ENCODE measurements at regions not wholly inside any gene's neighbourhood (a gene's known extent, or its start where the extent isn't known, plus 50 kb on each side); places are given as distances from the start of the nearest gene placed in this dataset.

DNA sequence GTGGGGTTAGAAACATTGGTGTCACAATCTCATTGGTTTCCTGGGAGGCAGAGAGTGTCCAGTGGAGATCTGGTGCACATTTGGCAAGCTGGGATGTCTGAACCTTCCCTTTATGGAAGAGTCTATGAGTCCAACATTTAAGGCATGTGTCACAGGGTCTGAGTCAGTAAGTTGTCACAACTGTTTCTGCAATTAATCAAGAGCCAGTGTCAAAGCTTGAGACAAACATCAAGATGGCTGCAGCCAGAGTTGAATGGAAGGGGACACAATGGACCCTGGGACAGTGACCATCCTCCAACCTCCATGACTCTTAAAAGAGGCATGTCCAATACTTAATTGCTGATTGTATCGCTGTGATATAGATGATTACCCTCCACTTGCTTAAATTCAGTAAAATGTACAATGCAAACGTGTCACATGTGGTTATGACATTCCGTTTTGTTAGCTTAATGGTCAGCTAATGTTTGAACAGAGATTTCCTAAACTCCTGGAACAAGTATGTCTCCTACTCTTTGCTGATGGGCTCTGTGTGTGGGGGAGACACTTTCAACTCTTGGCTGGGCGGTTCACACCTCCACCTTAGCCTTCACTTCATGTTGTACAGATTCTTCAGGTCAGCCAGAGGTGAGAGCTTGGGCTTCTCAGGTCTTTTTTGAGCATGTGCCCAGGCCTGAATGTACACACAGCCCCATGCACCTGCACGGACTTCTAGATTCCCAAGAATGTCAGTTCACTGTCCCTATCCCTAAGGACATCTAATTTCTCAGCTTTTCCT lies 79.9 kb upstream of the PRR23E start:
- DNase-seq, result no peak

DNA sequence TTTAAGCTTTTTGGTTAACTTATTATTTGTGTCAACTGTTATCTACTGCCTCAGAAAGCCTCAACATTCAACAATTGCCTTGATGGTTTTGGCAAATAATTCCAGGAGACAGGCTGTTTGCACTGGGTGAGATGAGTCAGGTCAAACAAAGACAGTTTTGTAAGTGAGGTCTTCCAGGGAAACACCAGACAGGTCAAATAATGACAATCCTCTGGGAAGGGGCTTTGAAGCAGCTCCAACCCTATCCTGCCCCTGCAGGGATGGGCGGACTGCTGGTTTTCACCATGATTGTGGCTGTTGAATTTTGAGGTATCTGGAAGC lies 79.4 kb upstream of the PRR23E start:
- DNase-seq, result no peak

DNA sequence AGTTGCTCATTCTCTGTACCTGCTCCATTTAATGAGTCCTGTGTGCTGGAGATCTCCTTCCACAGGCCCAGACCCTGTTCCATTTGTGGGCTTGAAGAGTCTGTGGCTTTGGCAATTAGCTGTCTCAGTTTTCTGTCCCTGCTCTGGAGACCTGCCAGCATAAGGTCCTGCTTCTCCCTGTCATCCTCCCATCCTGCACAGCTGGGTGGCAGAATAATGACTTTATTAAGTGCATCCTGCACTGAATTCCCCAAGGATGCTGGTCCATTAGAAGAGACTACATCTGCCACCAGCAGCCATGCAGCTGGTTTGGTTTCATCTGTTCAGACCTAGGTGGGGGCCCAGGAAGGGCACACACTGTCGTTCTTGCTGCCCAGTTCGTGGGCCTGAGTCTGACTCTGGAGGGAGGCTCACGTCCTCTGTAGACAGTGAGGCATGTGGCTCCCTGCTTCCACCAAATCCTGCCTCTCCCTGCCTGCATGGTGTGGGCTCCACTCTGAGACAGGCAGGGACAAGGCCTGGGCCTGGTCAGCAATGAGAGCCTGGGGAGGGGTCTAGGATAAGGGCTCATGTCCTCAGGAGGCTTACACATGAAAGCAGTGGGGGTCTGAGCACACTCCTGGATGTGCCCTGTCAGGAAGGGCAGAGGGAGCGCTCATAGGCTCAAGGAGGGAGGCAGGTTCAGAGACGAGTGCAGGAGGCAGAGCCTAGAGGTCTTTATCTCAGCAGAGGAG lies 78.4 kb upstream of the PRR23E start:
- DNase-seq, result no peak

DNA sequence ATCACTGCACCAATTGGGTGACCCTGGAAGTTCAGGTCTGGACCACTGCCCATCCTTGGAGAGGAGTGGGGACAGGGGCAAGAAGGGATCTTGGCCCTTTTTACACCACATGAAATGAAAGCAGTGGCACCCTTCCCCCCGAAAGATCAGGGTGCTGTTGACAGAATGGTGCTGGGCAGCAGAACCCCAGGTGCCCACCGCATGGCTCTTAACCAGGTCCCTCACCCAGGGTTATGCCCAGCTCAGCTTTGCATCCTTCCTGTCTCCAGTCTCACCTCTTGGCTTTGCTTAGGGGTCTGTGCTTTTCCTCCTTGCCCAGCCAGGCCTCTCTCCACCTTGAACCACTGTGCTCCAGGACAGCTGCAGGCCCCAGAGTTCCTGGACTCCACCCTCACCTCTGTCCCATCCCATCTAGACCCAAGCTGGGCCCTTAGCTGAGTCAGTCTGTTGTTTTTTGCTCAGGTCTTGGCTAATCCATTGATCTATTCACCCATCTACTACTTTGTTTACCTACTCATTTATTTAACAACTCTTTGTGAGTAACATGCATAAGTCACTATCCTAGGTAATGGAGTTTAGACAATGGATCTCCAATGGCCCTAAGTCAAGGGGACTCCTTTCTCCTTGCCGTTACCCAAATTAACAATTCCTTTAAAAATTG lies 77.1 kb upstream of the PRR23E start:
- no peak for DNase-seq

DNA sequence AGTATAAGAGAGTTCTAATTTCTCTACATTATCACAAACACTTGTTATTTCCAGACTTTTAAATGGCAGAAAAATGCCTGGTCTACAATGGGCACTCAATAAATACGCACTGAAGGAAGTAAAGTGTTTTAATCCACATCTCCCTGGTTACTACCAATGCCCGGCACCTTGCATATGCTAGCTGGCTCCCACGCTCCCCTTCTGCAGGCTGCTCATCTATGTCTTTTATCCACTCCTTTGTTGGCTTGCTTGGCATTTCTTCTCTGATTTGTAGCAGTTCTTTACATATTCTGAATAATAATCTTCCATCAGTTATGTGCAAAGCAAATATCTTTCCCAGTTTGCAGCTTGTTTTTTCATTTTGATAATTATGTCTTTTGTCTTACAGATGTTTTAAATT lies 74.6 kb upstream of the PRR23E start:
- DNase-seq, result no peak

DNA sequence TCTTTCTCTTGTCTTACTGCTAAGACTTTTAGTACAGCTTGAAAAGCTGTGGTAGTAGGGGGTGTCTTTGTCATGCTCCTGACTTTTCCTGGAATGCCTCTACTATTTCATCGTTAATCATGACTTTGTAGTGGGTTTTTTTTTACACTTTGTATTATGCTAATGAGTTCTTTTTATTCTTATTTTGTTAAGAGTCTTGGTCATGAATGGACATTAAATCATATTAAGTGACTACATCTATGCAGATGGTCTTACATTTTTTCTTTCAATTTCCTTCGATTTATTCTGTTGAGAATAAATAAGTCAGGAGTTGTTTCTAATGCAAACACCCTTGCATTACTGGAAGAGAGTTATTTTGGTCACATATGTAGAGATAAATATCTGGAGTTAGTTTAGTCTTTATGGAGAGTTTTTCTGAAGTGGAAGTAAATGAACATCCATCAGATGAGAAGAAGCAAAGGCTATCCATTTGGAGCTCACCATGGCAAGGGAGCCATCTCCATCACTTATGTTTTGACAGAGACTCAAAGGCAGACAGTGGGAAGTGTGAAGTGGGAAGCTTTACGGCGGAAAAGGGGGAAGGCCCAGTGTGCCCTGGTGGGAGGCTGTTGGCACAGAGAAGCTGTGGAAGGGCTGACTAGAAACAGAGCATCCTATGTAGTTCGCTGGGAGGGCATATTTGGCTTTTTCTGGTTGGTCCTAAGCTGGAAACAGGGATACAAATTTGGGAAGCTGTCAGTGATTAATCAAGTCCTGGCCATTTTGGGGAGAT lies 73.1 kb upstream of the PRR23E start:
- no peak for DNase-seq

DNA sequence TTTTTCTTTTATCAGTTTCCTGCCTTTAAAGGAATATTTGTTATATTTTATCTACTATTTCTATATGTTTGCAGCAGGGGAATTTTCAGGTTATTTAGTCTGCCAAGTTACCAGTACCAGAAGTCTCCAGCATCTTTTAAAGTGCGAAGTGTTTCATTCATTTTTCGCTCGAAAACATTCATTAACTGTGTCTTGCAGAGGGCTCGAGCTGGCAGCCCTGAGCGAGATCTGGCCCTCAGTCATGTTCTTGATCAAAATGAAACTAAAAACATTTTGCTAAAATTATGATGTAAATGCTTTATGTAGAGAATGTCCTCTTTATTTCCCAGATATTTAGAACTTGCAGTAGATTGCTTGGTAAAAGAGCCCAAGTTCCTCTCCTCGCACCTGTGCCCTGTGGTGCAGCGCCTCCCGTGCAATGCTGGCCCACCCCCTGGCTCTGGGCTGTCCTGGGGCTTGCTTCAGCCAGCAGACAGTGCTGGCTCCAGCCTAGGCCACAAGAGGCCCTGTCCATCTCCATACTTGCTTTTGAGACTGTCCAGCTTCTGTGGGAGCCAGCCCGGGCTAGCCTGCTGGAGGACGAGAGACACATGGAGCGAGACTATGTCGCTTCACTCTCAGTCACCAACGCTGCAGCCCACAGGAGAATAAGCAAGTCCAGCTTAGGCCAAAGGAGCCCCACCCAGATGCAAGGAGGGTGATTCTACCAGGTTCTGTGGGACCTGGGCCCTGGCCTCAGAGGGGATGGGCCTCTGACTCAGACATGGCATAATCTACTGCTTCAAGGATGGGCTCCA lies 71.9 kb upstream of the PRR23E start:
- no peak for DNase-seq

DNA sequence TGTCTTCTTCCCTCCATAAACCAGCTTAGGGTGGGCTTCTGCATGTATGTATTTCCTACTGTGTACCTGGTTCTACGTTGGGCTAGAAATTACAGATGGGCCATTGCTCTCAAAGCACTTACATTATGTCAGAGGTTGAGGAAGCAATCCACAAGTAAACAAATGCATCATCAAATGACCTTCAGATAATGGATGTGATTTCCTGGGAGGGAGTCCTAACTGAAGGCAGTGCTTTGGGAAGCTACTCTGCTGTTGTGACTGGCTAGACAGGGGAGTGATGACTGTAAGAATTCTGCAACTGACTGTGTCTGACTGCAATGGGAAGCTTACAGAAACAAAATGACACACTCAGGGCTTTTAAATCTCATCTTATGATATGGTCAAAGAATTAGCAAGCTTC lies 71.0 kb upstream of the PRR23E start:
- DNase-seq, result no peak

DNA sequence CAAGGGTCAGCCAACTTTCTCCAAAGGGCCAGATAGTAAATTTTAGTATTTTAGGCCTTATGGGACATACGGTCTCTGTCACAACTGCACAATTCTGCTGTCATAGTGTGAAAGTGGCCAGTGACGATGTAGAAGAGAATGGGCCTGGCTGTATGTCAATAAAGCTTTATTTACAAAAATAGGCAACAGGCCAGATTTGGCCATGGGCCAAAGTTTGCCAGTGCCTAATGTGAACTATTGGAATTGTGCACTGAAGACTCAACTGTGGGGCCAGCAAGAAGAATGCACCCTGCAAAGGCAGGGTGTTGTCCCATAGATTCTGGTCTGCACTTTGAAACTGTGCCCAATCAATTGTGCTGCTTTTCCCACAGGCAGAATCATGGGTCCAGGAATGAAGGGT lies 69.4 kb upstream of the PRR23E start:
- no peak for DNase-seq

DNA sequence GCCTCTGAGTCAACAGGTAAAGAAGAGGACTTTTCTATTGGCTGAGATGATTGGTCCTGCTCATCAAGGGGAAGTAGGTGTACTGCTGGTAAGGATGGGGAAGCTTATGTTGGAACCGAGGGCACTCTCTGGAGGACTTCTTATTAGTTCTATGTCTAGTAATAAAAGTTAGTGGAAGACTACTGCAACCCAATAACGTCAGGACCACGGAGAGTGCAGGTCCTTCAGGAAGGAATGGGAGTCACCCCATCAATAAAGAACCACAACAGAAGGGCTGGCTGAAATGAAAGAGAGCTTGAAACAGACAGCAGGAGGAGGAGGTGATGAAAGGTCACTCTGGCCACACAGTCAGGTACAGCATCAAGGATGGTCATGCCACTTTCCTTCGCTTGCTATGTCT lies 68.8 kb upstream of the PRR23E start:
- no peak for DNase-seq

DNA sequence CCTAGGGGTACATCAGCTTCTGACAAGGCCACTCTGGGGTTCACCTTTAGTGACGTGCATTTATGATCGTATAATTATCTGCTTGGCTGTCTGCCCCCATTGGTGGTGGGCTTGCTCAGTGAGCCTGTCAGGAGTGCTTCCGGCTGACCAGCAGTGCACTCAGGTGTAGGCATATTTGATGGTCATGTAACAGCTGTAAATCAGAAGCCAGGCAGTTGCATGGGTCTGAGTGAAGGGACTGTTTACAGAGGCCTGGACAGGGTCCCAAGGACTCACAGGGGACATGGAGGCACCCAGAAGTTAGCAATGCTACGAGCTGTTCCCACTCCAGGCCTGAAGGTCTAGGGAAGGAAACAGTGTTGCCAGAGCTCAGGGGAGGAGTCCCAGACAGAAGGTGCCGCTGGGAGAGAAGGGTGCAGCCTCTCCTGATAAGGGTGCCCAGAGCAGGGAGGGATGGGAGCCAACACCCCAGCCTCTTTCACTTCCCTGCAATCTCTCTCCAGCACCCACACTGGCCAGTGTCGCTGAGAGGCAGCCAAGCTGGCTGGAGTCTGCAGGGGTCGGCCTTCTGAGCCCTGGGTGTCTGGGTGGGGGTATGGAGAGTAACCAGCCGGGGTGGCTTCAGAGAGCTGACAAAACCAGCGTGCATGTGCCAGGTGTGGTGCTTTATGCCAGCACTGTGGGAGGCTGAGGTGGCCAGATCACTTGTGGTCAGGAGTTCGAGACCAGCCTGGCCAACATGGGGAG lies 61.3 kb upstream of the PRR23E start:
- no peak for DNase-seq

DNA sequence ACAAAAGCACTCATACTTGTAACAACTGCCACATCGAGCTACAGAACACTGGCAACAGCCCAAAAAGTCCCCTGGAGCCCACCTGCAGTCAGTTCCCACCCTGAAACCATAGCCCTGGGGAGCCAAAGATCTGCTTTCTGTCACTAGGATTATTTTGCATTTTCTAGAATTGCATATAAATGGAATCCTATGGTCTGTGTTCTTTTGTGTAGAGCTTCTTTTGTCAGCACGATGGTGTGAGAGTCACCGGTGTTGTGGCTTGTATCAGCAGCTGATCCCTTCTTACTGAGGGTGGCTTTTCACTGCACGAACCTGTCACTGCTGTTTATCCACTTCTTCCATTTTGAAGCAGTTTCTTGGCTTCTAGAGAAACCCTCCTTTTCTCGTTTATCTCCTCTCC lies 60.1 kb upstream of the PRR23E start:
- DNase-seq, result no peak

DNA sequence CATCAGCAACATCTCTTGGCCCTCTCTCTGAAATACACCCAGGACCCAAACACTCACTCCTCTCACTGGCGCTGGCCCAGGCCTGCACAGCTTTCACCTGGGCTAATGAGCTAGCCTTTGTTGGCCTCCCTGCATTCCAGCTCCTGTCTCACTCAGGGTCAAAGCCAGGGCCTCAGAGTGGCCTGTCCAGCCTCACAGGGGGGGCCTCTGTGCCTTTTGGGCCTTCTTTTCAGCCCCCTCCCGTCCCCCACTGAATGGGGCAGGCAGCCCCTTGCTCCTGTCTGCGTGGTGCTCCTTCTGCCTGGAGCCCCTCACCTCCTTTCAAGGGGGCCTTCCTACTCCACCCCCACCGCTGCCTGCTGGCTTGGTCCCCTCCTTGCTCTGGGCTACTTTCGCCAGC lies 59.0 kb upstream of the PRR23E start:
- no peak for DNase-seq

DNA sequence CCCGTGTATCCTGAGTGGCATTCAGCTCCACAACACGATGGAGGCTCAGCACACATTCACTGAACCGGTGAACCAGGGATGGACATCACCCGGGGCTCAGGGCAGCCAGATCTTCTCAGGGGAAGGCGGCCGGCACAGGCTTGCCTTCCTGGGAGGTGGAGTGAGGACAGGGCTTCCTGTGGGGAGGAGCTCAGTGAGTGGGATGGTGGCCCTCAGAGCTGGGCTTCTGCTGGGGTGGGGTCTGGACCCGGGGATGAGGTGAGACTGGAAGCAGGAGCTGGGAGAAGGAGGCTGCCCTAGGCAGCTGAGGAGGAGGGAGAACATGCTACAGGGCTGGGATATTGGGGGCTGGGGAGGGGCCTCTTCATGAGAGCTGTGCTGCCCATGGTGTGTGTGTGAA lies 58.5 kb upstream of the PRR23E start:
- no peak for DNase-seq

DNA sequence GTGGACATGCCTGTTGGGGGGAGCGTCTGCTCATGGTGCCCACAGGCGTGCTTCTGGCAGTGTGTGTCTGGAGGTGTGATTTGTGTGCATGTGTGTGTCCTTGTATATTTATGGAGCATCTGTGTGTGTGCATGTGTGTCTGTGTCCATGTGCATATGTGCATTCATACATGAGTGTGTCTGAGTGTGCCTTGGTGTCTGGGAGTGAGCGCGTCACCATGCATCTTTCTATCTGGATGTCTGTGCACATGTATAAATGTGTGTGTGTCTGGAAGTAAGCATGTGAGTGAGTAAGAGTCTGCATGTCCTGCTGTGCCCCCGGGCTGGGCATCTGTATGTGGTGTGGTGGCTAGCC lies 58.1 kb upstream of the PRR23E start:
- no peak for DNase-seq

DNA sequence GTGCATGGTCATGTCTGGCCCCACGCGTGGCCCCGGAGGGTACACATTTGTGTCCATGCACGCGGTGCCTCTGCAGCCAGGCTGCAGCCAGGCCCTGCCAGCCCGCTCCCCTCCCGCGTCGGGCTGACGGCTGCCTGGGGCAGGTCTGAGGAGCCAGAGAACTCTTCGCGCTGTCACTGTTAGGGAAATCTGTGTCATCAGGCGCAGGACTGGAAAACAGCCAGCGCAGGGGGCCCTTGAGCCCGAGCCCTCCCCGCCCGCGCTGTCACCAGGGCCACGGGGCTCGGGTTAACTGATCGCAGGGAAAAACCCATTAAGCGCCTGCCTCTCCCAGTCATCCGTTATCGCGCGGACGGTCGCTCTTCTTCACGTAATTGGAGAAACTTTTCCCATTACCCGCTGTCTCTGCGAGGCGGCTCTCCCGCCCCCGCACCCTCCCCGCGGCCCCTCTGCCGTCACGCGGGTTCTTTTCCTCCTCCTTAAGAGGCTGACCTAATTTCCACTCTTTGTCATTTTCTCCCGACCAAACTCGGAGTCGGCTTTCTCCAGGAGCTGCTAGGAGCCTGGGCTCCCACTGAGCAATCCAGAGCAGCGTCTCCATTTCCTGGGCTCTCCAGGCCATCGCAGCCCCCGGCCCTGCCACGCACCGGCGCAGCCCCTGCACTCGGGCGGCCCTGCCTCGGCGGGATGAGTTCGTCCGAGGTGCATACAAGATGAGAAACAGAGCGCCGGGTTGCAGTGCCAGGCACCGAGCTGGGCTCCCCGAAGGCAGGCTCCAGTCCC lies 57.5 kb upstream of the PRR23E start:
- no peak for DNase-seq

DNA sequence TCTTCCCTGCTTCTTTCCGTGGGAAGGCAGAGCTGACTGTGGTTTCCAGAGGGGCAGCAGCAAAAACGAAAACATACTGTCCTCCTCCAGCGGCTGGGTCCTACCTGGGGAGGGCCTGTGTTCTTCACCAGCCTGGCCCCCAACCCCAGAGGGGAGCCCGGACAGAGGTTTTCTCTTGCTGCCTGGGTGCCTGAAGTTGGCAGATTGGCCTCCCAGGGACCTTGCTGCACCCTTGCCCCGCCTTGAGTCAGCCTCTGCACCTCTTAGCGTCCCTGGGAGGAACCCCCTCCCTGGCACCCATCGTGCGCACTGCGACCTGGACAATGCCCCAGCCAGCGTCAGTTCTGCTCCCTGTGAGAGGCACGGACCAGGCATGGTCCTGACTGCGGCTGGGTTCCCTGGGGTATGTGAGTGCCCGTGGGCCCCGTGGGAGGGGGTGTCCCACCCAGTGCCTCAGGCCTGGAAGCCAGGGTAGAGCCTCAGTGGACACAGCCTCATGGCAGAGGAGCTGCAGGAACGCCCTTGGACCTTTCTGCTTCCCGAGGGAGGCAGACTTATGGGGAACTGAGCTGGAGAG lies 56.8 kb upstream of the PRR23E start:
- no peak for DNase-seq

DNA sequence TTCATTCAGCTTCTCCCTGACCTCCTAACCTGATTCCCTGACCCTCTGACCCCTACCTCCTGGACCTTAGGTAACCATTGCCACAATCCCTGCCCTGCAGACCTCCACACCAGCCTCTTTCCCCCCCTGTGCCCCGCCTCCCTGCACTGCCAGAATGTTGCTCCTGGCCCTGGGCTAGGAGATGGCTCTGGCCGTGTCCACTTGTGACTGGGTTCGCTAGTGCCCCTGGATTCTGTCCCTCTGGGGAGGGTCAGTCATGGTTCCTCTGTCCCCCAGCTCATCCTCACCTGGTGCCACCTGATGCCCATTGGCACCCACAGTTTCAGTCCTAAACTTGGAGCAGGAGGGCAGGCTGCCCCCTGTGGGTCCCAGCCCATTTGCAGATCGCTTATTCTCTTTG lies 56.2 kb upstream of the PRR23E start:
- DNase-seq, result no peak

DNA sequence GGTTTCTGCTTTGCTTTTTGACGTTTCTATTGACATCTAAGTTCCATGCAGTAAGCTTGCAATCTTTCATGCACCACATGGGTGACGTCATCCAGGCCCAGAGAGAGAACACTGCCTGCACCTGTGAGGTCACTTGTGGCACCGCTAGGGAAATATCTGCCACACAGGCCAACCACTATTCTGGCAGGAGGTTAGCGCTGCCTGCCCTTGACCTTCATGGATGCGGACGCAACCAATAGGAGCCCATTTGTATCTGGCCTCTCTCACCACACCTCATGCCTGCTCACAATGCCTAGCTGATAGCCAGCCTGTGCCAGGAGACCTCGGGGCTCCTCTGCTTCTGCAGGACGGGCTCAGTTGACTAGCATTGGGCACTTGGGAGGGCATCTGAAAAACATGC lies 55.8 kb upstream of the PRR23E start:
- no peak for DNase-seq

DNA sequence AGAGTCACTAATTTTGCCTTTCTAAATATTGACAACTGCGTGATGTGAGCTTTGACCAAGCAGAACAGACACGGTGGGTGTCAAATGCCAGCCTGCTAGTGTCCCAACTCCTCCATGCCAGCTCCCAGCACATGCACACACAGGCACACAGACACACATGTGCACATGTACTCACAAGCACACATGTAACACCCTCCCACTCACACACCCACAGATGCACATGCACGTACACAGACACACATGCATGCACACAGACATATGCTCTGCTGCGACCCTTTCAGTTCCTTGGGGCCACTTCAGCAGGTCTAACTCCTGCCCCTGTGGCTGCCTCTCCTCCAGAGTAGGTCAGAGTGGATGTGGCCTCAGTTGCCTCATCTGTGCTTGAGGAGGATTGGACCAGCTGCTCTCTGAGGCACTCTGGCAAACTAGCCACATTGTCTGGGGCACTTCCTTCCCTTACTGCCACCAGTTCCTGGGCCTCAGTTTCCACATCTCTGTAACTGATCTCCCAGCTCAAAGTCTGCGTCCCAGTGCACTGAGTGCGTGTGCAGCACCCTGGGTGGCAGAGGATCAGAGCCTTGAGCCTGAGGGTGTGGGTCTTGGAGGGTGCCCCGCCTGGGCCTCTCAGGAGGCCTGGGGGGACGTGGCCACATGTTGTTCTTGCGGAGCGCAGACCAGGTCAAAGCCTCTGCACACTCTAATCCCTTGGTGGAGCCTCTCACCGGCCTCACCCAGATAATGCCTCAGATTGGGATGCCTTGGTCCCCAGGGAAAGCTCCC lies 55.0 kb upstream of the PRR23E start:
- no peak for DNase-seq

All from 8988T (cell line).